SK-N-SH treated with all-trans-retinoic acid at 6 μM for 48 hours (cell line): ENCODE measurements at regions not wholly inside any gene's neighbourhood (a gene's known extent, or its start where the extent isn't known, plus 50 kb on each side); places are given as distances from the start of the nearest gene placed in this dataset.

ENCODE experiments used
- ATAC-seq: fragments of 200-7000 bp; cut with Tn5 transposase; 3 replicates; pipeline ENCODE4 v1.9.1; 2020; ENCODE audit warnings: mild to moderate bottlenecking, moderate library complexity
- ARNTL ChIP-seq: fragments of 450-650 bp; formaldehyde crosslinking; IDR thresholded peaks from 2 replicates; pipeline ENCODE4 v1.5.0; 2020; ENCODE audit warnings: low read depth, mild to moderate bottlenecking, moderate library complexity, borderline replicate concordance
- BACH2 ChIP-seq: fragments of 250-450 bp; sonication (Bioruptor Pico); IDR thresholded peaks from 2 replicates; pipeline ENCODE4 v1.9.0; 2021; ENCODE audit warnings: mild to moderate bottlenecking, borderline replicate concordance
- CREB5 ChIP-seq: fragments of 250-450 bp; sonication (Bioruptor Pico); IDR thresholded peaks from 2 replicates; pipeline ENCODE4 v1.5.1; 2020; ENCODE audit warnings: low read depth, mild to moderate bottlenecking, moderate library complexity
- CSDC2 ChIP-seq: fragments of 250-450 bp; sonication (Bioruptor Pico); IDR thresholded peaks from 2 replicates; pipeline ENCODE4 v1.5.0; 2020; ENCODE audit warnings: mild to moderate bottlenecking, moderate library complexity
- CSRNP3 ChIP-seq: fragments of 250-450 bp; sonication (Bioruptor Pico); IDR thresholded peaks from 2 replicates; pipeline ENCODE4 v1.5.1; 2021; ENCODE audit warnings: mild to moderate bottlenecking, moderate library complexity
- ESRRG ChIP-seq: fragments of 250-450 bp; sonication (Bioruptor Pico); IDR thresholded peaks from 2 replicates; pipeline ENCODE4 v1.6.1; 2021; ENCODE audit warnings: mild to moderate bottlenecking
- GLIS3 ChIP-seq: fragments of 250-450 bp; sonication (Bioruptor Pico); IDR thresholded peaks from 2 replicates; pipeline ENCODE4 v1.5.0; 2020; ENCODE audit warnings: mild to moderate bottlenecking, moderate library complexity
- ISL1 ChIP-seq: fragments of 250-450 bp; sonication (Bioruptor Pico); IDR thresholded peaks from 2 replicates; pipeline ENCODE4 v2.1.2; 2022; ENCODE audit warnings: mild to moderate bottlenecking, moderate library complexity
- OSR1 ChIP-seq: fragments of 250-450 bp; sonication (Bioruptor Pico); IDR thresholded peaks from 2 replicates; pipeline ENCODE4 v1.8.0; 2022; ENCODE audit warnings: moderate library complexity, mild to moderate bottlenecking, inconsistent platforms
- PATZ1 ChIP-seq: fragments of 250-450 bp; sonication (Bioruptor Pico); IDR thresholded peaks from 2 replicates; pipeline ENCODE4 v1.8.0; 2020; ENCODE audit warnings: mild to moderate bottlenecking, moderate library complexity, borderline replicate concordance
- POU6F1 ChIP-seq: fragments of 250-450 bp; sonication (Bioruptor Pico); IDR thresholded peaks from 2 replicates; pipeline ENCODE4 v1.8.0; 2021; ENCODE audit warnings: low read depth, mild to moderate bottlenecking, moderate library complexity, borderline replicate concordance
- PPARA ChIP-seq: fragments of 250-450 bp; sonication (Bioruptor Pico); IDR thresholded peaks from 2 replicates; pipeline ENCODE4 v1.5.0; 2020; ENCODE audit warnings: mild to moderate bottlenecking, borderline replicate concordance
- RARB ChIP-seq: fragments of 250-450 bp; sonication (Bioruptor Pico); IDR thresholded peaks from 2 replicates; pipeline ENCODE4 v1.8.0; 2021; ENCODE audit warnings: mild to moderate bottlenecking, moderate library complexity
- SNAI2 ChIP-seq: fragments of 250-450 bp; sonication (Bioruptor Pico); IDR thresholded peaks from 2 replicates; pipeline ENCODE4 v1.5.0; 2020; ENCODE audit warnings: mild to moderate bottlenecking, moderate library complexity
- TCF4 ChIP-seq: fragments of 250-450 bp; sonication (Bioruptor Pico); IDR thresholded peaks from 2 replicates; pipeline ENCODE4 v1.8.0; 2021; ENCODE audit warnings: mild to moderate bottlenecking, moderate library complexity, borderline replicate concordance
- TOX ChIP-seq: fragments of 250-450 bp; sonication (Bioruptor Pico); IDR thresholded peaks from 2 replicates; pipeline ENCODE4 v1.8.0; 2021; ENCODE audit warnings: mild to moderate bottlenecking, moderate library complexity, borderline replicate concordance
- TSHZ2 ChIP-seq: fragments of 250-450 bp; sonication (Bioruptor Pico); IDR thresholded peaks from 2 replicates; pipeline ENCODE4 v1.5.0; 2020; ENCODE audit warnings: mild to moderate bottlenecking, moderate library complexity
- ZC3H10 ChIP-seq: fragments of 250-450 bp; sonication (Bioruptor Pico); IDR thresholded peaks from 2 replicates; pipeline ENCODE4 v1.5.1; 2021; ENCODE audit warnings: mild to moderate bottlenecking, moderate library complexity
- ZFP3 ChIP-seq: fragments of 250-450 bp; sonication (Bioruptor Pico); IDR thresholded peaks from 2 replicates; pipeline ENCODE4 v1.5.0; 2020; ENCODE audit warnings: mild to moderate bottlenecking, moderate library complexity
- ZFP30 ChIP-seq: fragments of 450-650 bp; formaldehyde crosslinking; IDR thresholded peaks from 2 replicates; pipeline ENCODE4 v1.5.0; 2022; ENCODE audit warnings: mild to moderate bottlenecking, moderate library complexity
- ZNF565 ChIP-seq: fragments of 450-650 bp; formaldehyde crosslinking; conservative IDR thresholded peaks from 2 replicates; pipeline ENCODE4 v1.5.0; 2020; ENCODE audit warnings: low read depth, mild to moderate bottlenecking, moderate library complexity
- ZNF70 ChIP-seq: fragments of 450-650 bp; formaldehyde crosslinking; IDR thresholded peaks from 2 replicates; pipeline ENCODE4 v1.5.0; 2020; ENCODE audit warnings: mild to moderate bottlenecking, moderate library complexity
- ZNF8 ChIP-seq: fragments of 450-650 bp; formaldehyde crosslinking; IDR thresholded peaks from 2 replicates; pipeline ENCODE4 v1.5.0; 2020; ENCODE audit warnings: mild to moderate bottlenecking, moderate library complexity

- ATAC-seq: no peak; the same call in 2 of the 3 replicates
- TF ChIP-seq SNAI2 (CRISPR knock-in tag) (no peak), ARNTL (CRISPR knock-in tag) (no peak), ZNF70 (no peak), OSR1 (CRISPR knock-in tag) (no peak)
Measured at GRCh38 chr5:74167930-74168315, 472.6 kb downstream of the ENC1 start.

- ATAC-seq: peak; percentile 77
Measured at GRCh38 chr5:74167206-74167929, 473.2 kb downstream of the ENC1 start.

More at GRCh38 chr5:74167206-74167929, 473.2 kb downstream of the ENC1 start:
- no peak for TF ChIP-seq TSHZ2 (CRISPR knock-in tag)
- TF ChIP-seq SNAI2 (CRISPR knock-in tag): no peak
- TF ChIP-seq ZNF565 (CRISPR knock-in tag): no peak
- no peak for TF ChIP-seq OSR1 (CRISPR knock-in tag)
- TF ChIP-seq ARNTL (CRISPR knock-in tag): no peak
- no peak for TF ChIP-seq PATZ1 (CRISPR knock-in tag)
- no peak for TF ChIP-seq ZNF70
- no peak for TF ChIP-seq CSRNP3 (CRISPR knock-in tag)
- no peak for TF ChIP-seq POU6F1 (CRISPR knock-in tag)
- TF ChIP-seq BACH2: no peak
- no peak for TF ChIP-seq CSDC2 (CRISPR knock-in tag)
- TF ChIP-seq ISL1 (CRISPR knock-in tag): peak; percentile 91
- TF ChIP-seq ZC3H10 (CRISPR knock-in tag): 0 out of 2 replicates have a peak, but pooled peaks have one; percentile 27
- no peak for TF ChIP-seq ZFP3 (CRISPR knock-in tag)
- no peak for TF ChIP-seq GLIS3 (CRISPR knock-in tag)
- TF ChIP-seq TOX: no peak
- TF ChIP-seq ZFP30 (CRISPR knock-in tag): no peak
- TF ChIP-seq PPARA (CRISPR knock-in tag): no peak
- no peak for TF ChIP-seq ESRRG (CRISPR knock-in tag)
- peak; percentile 48; the same call in 1 of the 2 replicates for TF ChIP-seq CREB5 (CRISPR knock-in tag)
- no peak for TF ChIP-seq RARB (CRISPR knock-in tag)
- no peak for TF ChIP-seq ZNF8 (CRISPR knock-in tag)
- no peak for TF ChIP-seq TCF4 (CRISPR knock-in tag)
